Adipose tissue (tissue), 3 donors: ENCODE measurements at regions not wholly inside any gene's neighbourhood (a gene's known extent, or its start where the extent isn't known, plus 50 kb on each side); places are given as distances from the start of the nearest gene placed in this dataset.

Experiments used
- H3K27ac ChIP-seq: one replicate; pipeline ENCODE4 v1.5.1; 2013; ENCODE audit warnings: low read depth, low read length
- WGBS, 3 donors: extraction: QIAGEN DNeasy Blood & Tissue Kit; methylation state at CpG; one replicate each; pipeline ENCODE4 v1.1.7; 2013; 5-methylcytosine and 5-hydroxymethylcytosine counted together
- donor health status: healthy with polysubstance abuse.
- donor health status: Bipolar disorder and iron deficiency.
- donor health status: healthy.

DNA sequence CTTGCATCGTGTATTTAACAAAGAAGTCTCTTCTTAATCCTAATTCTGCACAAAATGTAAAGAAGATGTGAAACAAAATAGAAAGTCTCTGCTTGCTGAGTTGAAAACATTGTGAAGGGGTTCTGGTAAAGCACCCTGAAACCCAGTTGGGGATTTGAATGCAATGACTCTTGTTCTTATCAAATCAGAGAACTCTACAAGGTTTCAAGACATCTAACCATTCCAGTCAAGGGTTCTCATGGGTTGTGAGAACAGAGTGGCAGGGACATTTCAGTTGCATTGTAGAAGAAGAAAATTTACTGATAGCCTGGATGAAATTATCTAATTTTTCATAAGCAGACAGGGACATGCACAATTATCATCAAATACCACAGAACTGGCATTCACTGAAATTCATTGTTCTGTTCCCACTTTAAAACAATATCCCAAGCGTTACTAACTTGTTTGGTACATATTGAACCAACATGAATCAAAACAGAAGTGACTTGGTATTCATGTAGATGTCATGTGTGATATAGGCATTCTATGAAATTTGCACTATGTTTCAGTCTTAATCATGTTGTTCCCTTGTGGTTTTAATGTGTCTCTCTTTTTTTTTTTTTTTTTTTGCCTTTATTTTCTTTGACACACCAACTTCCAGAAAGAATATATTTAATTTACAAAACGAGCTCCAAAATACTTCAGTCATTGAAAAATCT is 563.3 kb downstream of the IRX1 start:
- WGBS, 3 donors = 56 to 68% (median 68%) methylated on average over 3 of the region's 3 CpGs
- H3K27ac ChIP-seq = no peak overlapping the region

DNA sequence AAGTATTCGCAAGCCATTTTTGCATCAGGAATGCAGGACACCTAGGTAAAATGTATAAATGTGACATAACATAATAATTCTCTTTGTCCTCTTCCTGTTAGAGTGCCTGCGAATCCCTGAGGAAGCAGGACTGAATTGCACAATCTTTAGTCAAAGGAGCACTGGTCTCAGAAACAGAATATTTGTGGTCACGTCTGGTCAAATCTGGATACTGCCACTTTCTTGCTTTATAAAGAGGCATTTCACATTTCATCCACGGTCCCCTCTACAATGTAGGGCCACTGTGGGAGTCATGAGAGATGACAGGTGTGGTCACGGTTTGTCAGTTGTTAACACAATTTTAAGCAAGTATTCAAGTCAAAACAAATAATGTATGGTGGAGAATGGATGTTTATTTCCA is 564.0 kb downstream of the IRX1 start:
- WGBS, 3 donors = 71 to 80% (median 80%) methylated on average over 5 of the region's 5 CpGs
- no peak overlapping the region for H3K27ac ChIP-seq

DNA sequence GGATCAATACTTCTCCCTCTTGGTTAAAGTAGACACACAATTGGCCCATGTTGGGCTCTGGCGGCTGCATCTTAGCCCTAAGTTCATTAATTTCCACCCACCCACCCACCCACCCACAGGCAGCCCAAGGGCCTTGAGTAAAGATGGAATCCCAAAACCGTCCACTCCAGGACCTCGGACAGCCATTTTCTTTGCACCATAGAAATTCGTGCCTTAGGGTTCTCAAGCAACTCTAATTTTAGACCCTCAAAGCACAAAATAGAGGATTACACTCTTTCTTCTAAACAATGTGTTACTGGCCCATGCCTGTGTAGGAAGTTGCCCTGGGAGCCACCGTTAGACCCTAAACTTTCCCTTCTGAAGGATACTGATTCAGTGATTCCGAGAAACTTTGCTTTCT is 568.5 kb downstream of the IRX1 start:
- WGBS, 3 donors = 76 to 89% (median 89%) methylated on average over 6 of the region's 6 CpGs

DNA sequence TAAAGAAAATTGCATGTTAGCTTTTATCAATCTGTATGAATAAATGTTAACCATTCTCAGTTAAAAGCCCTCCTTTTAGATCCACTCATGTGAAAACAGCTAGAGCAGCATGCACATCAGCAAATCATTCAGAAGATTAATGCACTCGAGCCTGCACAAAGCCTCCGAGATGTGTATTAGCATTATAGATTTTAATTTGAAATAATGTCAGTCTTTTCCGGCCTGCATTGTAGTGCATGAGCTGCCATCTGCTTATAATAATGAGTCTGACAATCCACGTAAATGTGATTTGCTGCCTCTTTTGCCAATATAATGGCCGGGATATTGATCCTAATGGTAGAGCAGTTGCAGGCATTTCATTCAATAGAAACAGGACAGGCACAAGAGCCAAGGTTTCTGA is 585.1 kb downstream of the IRX1 start:
- no peak overlapping the region for H3K27ac ChIP-seq
- 53 to 90% (median 84%) methylated on average over 5 of the region's 5 CpGs for whole genome bisulfite sequencing, 3 donors

More for the DNA sequence above, 568.5 kb downstream of the IRX1 start:
- H3K27ac ChIP-seq = no peak overlapping the region

DNA sequence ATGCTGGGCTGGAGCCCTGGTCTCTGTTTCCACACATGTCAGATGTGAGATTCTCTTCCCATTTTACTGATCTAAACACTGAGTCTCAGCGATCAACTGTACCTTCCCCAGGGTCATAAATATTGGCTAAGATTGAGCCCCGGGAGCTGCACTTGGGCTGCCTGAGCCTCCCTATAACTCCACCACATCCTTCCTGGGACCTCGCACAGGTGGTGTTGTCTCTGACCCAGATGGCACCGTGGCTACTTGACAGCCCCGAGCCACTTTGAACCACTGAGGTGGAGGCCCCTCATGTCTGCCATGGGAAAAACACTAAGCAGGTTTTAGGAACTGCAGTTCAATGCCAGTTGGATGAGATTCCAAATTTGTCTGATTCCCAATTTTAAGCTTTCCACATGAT is 586.5 kb downstream of the IRX1 start:
- H3K27ac ChIP-seq = no peak overlapping the region
- WGBS, 3 donors = 80 to 88% (median 85%) methylated on average over 5 of the region's 5 CpGs

DNA sequence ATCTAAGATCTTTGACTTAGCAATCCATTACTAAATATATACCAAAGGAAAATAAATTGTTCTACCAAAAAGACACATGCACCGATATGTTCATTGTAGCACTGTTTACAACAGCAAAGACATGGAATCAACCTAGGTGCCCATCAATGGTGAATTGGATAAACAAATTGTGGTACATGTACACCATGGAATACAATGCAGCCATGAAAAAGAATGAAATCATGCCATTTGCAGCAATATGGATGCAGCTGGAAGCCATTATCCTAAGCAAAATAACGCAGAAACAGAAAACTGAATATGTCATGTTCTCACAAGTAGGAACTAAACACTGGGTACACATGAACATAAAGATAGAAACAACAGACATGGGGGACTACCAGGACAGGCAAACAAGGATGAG is 589.5 kb downstream of the IRX1 start:
- 75 to 95% (median 90%) methylated on average over 2 of the region's 2 CpGs for WGBS, 3 donors

DNA sequence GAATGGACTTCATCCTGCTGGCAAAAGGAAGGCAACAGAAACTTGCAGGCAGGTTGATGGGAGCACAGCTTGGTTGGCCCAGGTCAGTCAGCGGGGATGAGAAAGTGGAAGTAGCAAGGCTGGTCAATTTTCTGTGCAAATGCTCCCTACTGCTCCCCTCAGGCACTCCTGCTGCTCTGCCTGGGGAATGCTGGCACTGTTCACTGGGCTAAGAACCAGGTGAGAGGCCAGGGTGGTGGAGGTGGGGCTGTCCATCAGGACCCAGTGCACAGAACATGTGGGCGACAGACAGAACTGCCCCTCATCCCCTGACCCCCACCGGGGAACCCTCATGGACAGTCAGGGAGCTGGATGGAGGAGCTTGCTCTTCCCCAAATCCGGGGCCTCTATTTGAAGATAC is 593.1 kb downstream of the IRX1 start:
- WGBS, 3 donors = 84 to 93% (median 87%) methylated on average over 4 of the region's 4 CpGs
- no peak overlapping the region for H3K27ac ChIP-seq

More for the DNA sequence above, 589.5 kb downstream of the IRX1 start:
- no peak overlapping the region for H3K27ac ChIP-seq

DNA sequence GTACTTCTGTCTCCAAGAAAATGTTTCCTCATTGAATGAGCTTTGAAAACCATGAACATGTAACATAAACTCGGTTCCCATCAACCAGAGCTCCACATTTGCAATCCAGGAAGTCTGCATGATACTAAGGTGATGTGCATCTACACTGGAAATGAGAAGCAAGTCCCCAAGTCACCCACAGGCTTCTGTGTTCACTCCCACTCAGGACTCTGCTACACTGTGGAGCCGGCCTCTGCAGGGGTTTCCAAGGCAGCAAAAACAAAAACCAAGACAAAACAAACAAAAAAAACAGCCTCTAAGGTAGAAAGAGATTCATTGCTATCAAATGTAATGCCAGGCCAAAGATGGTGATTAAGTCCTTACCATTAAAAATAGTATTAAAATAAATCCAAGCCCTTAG is 593.7 kb downstream of the IRX1 start:
- H3K27ac ChIP-seq = no peak overlapping the region
- 56 to 69% (median 60%) methylated on average over 2 of the region's 2 CpGs for WGBS, 3 donors

DNA sequence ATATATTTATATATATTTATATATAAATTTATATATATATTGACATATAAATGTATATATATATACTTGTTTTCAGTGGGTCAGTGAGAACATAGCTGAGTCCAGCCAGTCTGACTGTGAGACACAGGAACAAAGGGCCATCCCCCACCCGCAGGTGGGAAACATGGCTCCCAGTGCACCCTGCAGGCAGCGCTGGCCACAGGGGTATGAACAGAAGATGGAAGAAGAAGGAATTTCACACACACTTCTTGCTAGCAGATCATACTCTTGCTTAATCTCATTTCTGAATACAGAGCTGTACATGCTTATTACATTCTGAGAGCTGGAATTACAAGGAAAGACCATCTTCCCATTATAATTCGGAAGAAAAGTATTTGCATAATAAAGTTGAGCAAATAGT is 595.4 kb downstream of the IRX1 start:
- no peak overlapping the region for H3K27ac ChIP-seq
- WGBS, 3 donors = 84 to 93% (median 91%) methylated on average over 3 of the region's 3 CpGs

DNA sequence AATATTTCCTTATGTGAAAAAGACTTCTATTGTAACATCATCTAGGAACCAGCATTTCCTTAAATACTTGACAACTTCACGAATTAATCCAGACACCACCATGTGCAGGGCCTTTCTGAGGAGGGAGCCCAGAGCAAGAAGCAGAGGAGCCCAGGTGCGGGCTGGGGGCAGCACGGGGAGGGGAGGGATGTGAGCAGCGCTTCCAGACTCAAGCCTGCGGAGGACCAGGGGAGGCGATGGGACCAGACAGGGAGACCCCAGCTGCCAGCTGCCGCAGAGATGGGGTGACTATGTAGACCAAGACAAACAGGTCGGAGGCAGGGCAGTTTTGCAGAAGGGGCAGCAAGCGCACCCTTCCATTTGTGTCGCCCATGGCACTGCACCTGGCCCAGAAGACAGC is 596.1 kb downstream of the IRX1 start:
- 88 to 95% (median 94%) methylated on average over 10 of the region's 10 CpGs for WGBS, 3 donors
- no peak overlapping the region for H3K27ac ChIP-seq

DNA sequence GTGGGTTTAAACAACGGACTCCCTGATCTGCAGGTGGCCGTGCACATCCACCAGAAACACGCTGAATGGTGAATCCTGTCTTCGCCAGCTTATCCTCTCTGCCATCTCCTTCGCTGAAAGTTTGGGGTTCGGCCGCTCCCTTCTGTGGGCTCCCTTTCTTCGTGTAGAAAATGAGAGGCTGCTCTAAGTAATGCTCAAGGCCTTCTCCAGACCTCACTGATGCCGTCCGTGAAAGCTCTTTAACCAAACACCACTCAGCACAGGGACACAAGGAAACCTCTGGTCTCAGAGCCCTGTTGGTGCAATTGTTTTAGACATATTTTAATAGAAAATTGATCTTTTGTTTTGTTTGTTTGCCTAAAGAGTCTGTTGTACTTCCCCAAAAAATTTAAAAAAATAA is 596.5 kb downstream of the IRX1 start:
- 80 to 94% (median 90%) methylated on average over 10 of the region's 10 CpGs for WGBS, 3 donors
- H3K27ac ChIP-seq = no peak overlapping the region

DNA sequence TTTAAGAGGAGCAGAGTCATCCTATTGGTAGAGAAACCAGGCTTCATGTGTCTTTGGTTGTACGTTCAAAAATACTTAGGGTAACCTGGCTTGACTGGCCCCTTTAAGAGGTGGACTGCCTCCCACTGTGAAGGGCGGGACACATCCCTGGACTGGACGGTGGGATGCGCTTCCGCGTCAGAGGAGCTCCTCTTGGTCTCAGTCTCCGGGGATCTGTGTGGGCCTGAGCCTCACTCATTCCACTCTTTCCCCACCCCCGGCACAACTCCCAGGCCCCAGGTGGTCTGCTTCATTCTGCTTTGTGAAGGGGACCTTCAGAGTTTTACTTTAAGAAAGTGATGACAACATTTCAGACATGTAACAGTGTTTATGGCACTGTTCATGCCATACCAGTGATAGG is 601.1 kb downstream of the IRX1 start:
- WGBS, 3 donors = 32 to 47% (median 45%) methylated on average over 8 of the region's 8 CpGs
- no peak overlapping the region for H3K27ac ChIP-seq

DNA sequence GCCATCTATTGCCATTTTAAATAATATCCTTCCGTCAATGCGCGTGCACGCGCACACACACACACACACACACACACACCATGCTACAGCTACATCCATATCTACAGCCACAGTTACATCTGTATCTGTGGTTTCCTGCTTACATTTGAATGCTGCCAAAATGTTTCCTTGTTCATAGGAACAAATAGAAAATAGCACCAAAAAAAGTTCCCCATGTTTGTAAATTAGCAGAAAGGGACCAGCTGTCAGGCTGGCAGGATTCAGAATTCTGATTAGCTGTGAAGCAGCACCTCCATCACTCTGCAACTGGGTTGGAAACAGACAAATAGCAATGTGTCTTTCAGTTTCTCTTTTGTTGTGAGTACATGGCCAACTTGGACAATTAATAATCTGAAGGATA is 601.5 kb downstream of the IRX1 start:
- H3K27ac ChIP-seq = no peak overlapping the region
- 28 to 60% (median 34%) methylated on average over 5 of the region's 5 CpGs for WGBS, 3 donors

DNA sequence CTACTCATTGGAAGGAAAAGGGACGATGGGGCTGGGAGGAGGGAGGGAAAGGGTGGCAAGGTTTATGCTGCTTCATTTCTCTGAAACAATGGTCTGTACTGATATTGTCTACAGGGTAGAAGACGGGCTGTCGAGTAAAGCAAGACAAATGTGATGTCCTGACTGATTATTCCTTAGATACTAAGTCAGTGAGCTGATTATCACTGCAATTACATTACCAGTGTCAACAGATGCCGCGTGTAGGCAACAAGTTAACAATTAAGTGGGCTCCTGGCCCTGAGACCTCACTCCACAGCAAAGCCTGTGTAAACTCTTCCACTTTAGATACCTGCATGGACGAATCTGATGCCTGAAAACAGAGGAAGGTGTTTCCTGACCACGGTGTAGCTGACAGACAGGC is 602.8 kb downstream of the IRX1 start:
- WGBS, 3 donors = 26 to 67% (median 65%) methylated on average over 7 of the region's 7 CpGs
- no peak overlapping the region for H3K27ac ChIP-seq

DNA sequence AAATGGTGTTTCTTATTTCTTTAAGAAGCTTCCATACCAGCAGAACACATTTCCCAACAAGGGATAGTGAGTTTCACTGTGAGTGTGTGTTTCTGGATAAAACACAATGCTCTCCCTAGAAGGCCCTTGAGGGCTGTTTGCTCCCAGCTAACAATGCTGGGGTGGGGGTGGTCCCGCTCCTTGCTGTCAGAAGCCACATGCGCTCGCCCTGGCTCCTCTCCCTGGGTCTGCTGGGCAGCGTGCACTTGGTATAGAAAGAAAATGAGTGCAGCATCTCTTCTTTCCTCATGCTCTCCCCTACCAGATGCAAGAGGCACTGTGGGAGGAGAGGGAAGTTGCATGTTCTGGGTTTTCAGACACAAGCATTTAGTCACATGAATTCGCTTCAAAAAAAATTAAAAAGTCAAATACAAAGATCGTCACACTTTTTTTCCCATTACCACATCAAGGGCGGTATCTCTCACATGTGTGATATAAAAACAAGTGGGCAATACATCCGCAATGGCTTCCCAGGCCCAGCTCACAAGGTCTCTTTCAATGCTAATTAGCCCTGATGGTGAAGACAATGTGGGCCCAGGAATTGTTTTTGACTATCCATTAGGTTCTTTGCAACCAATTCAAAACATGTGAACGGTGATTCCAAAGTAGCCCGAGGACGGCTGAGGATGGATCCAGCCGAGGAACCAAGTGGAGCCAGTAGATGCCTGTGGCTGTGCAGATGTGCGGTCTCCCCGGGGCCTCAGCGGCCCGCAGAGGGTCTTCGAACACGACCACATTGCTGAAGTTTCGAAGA is 603.6 kb downstream of the IRX1 start:
- WGBS, 3 donors = 59 to 86% (median 84%) methylated on average over 19 of the region's 19 CpGs
- H3K27ac ChIP-seq = no peak overlapping the region

DNA sequence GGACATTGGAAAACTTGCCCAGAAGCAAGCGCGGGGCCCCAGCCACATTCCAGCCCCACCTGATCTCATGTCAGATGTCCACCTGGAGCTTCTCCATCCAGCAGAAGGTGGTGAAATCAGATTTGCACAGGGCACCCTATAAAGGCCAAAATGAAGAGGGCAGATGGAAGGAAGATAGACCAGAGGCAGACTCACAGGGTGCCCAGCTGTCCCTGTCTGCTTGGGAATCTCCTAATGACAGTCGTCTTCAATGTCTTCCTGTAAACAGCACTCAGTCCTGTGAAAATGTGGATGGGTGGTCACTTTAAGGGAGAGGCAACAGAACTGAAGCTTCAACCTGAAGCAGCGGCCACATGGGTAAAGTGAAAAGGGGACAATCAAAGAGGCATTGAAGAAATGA is 607.5 kb downstream of the IRX1 start:
- WGBS, 3 donors = 76 to 87% (median 86%) methylated on average over 4 of the region's 4 CpGs

DNA sequence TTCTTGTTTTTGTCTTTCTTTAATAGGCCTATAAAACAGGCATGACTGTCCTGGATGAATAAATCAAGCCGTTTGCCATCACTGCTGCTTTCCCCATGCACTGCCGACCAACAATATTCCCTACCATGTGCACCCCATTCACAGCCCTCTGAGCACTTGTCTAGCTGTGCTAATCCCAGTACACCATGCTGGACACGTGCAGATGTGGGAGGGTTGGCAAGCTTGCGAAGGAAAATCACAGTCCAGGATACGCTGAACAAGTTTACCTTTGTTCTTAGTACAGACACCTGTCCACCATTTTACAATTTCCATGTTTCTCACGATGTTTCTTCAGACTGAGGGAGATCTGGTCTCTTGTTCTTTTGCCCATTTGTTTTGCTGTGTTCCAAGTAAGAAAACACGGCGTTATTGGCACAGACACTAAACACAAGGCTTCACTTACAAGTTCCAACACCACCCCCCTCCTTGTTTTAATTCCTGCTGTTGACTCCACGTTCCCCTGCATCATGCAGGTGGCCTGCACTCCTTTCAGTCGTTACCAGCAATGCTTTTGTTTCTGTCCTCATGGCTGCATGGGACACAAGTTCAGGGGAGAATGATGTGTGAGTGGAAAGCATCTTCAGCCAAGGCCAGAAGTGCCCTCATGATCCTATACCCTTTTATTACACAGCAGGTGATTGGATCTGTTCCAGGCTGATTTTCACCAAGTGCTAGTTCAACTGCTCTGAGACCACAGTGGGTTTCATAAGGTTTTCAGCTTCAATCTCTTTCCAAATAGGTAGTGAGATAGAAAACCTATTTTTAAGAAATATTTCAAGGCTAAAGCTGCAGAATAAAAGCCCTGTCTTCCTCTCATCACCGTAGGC is 608.9 kb downstream of the IRX1 start:
- 56 to 71% (median 63%) methylated on average over 11 of the region's 11 CpGs for WGBS, 3 donors
- H3K27ac ChIP-seq = no peak overlapping the region

More for the DNA sequence above, 607.5 kb downstream of the IRX1 start:
- no peak overlapping the region for H3K27ac ChIP-seq

DNA sequence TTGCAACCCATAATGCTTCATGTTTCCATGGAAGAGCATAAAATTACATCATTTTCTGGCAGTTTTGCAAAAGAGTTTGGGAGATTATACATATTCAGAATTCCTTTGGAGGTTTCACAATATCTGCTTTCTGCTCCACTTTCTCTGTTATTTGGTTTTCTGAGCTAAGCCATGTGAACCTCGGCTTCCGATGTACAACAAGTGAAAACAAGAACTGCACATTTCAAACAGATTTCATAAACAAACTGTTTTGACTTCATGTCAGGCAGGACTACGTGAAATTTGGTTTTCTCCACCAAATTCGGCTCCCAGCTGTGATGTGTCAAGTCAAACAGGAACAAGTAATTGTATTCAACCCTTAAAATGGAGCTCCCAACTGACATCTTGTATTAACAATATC is 609.8 kb downstream of the IRX1 start:
- H3K27ac ChIP-seq = no peak overlapping the region
- 43 to 49% (median 44%) methylated on average over 4 of the region's 4 CpGs for WGBS, 3 donors

DNA sequence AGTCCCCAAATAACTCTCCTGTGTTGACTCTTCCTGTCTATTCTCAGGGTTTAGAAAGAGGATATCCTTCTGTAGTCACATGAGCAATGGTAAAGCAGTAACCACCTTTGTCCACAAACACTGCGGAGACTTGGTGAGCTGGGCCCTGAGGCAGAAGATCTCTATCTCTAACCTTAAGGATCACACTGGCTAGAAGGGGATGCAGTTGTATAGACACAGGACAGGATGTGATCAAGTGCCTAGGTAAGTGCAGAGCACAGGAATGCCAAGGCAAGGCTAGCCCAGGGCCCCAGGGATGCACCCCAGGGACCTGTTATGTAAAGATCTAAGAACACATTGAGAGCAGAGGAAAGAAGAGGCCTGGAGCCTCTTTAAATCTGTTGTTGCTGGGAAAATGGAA is 610.5 kb downstream of the IRX1 start:
- 44 to 68% (median 64%) methylated on average over 1 of the region's 1 CpG for WGBS, 3 donors
- H3K27ac ChIP-seq = no peak overlapping the region
